Stomach (tissue), 8 donors: ENCODE measurements at regions not wholly inside any gene's neighbourhood (a gene's known extent, or its start where the extent isn't known, plus 50 kb on each side); places are given as distances from the start of the nearest gene placed in this dataset.
A peak's percentile ranks its signal among the peaks of the same experiment; 100 is the strongest.
"Not testable (repeated sequence)": the region's sequence is repeated elsewhere in the genome, so short reads cannot be mapped to it uniquely, and the experiment has no call there.

ENCODE experiments used
- DNase-seq, 2 donors: peaks; one replicate each; pipeline versions ENCODE4 v3.0.0 to v3.0.0-alpha.2; 2013 to 2019
- H3K27ac ChIP-seq, 5 donors: fragments of 200-600 bp in 4 of 5; sonication (generic) in 4 of 5; one replicate each; pipeline ENCODE4 v1.5.1; 2013 to 2019; ENCODE audit warnings: mild to moderate bottlenecking in 1 of 5, moderate library complexity in 1 of 5
- H3K27me3 ChIP-seq, 3 donors: fragments of 200-600 bp; sonication (generic); one replicate each; pipeline ENCODE4 v1.5.1; 2017 to 2019; ENCODE audit warnings: mixed run types in 1 of 3
- H3K36me3 ChIP-seq, 4 donors: fragments of 200-600 bp; sonication (generic); 1 replicate in 3 of 4; 2 replicates in 1 of 4; pipeline ENCODE4 v1.5.1; 2016 to 2019
- H3K4me1 ChIP-seq, 4 donors: fragments of 200-600 bp; sonication (generic); one replicate each; pipeline ENCODE4 v1.5.1; 2016 to 2019
- H3K4me3 ChIP-seq, 4 donors: fragments of 200-600 bp; sonication (generic) in 3 of 4; one replicate each; pipeline ENCODE4 v1.5.1; 2016 to 2019; ENCODE audit warnings: mild to moderate bottlenecking in 1 of 4
- H3K9me3 ChIP-seq, 4 donors: fragments of 200-600 bp; sonication (generic); one replicate each; pipeline ENCODE4 v1.5.1; 2016 to 2019
- CTCF ChIP-seq, 7 experiments: fragments of 450-650 bp in 4 of 7; fragments of 200-600 bp in 3 of 7; sonication (generic) in 3 of 7; IDR thresholded peaks; one replicate each; pipeline ENCODE4 v1.5.1; 2016 to 2019; ENCODE audit warnings: antibody characterized with exemption in 7 of 7, control low read depth in 2 of 7, mild to moderate bottlenecking in 1 of 7
- EP300 ChIP-seq: sonication (generic); formaldehyde crosslinking; IDR thresholded peaks from one replicate; pipeline ENCODE4 v1.6.1; 2017; ENCODE audit warnings: antibody characterized with exemption
- POLR2A ChIP-seq, 4 donors: fragments of 450-650 bp; IDR thresholded peaks; one replicate each; pipeline ENCODE4 v1.6.1; 2016; ENCODE audit warnings: antibody characterized with exemption in 4 of 4, control low read depth in 2 of 4, mild to moderate bottlenecking in 1 of 4, moderate library complexity in 1 of 4
- POLR2AphosphoS5 ChIP-seq, 3 donors: sonication (generic); formaldehyde crosslinking; IDR thresholded peaks; one replicate each; pipeline ENCODE4 v1.6.1; 2016; ENCODE audit warnings: antibody characterized with exemption in 3 of 3
- WGBS, 5 donors: extraction: QIAGEN DNeasy Blood & Tissue Kit in 3 of 5; methylation state at CpG; one replicate each; pipeline versions ENCODE4 v1.1.5 to v1.1.7; 2013 to 2018; 5-methylcytosine and 5-hydroxymethylcytosine counted together
- intact Hi-C: fragments of 100-400 bp; cut with DNase I; formaldehyde crosslinking; loops from one replicate; pipeline ENCODE4 v1.15.1; 2023; ENCODE audit warnings: low total_unique reads
- donor health status: healthy with polysubstance abuse.
- donor health status: Bipolar disorder and iron deficiency.
- donor health status: healthy.

GRCh38 chr2:234355808-234356365, 141.0 kb downstream of the ARL4C start:
- H3K27me3 ChIP-seq, result no peaks in the 10 kb centered on the region

GRCh38 chr2:234355021-234355720, 141.7 kb downstream of the ARL4C start:
- no peak overlapping the region for H3K4me3 ChIP-seq
- intact Hi-C loops, result no loop called here
- peaks cover 0 to 20% (median 13%) of the 10 kb centered on the region in 4 donors for H3K9me3 ChIP-seq
- WGBS, 5 donors, result 47 to 76% (median 70%) methylated on average over 11 to 12 of the region's 12 CpGs
- H3K36me3 ChIP-seq, result no peaks in the 10 kb centered on the region
- H3K4me1 ChIP-seq, result no peaks in the 10 kb centered on the region
- H3K27ac ChIP-seq, result no peak overlapping the region
- DNase-seq, result no peak
- TF ChIP-seq POLR2AphosphoS5 (IDR thresholded peaks at IDR 0.05), result no peak
- no peak for TF ChIP-seq CTCF (IDR thresholded peaks at IDR 0.05)
- TF ChIP-seq EP300, result no peak
- no peak for TF ChIP-seq POLR2A (IDR thresholded peaks at IDR 0.05)
- H3K27me3 ChIP-seq, result no peaks in the 10 kb centered on the region

More at GRCh38 chr2:234355808-234356365, 141.0 kb downstream of the ARL4C start:
- DNase-seq, result no peak
- 56 to 74% (median 63%) methylated on average over 6 of the region's 6 CpGs for WGBS, 5 donors
- peaks cover 0 to 20% (median 13%) of the 10 kb centered on the region in 4 donors for H3K9me3 ChIP-seq
- TF ChIP-seq POLR2AphosphoS5 (IDR thresholded peaks at IDR 0.05) (no peak), EP300 (no peak), CTCF (IDR thresholded peaks at IDR 0.05) (no peak), POLR2A (IDR thresholded peaks at IDR 0.05) (no peak)
- no peaks in the 10 kb centered on the region for H3K4me1 ChIP-seq
- no peak overlapping the region for H3K27ac ChIP-seq
- intact Hi-C loops, result no loop called here
- H3K36me3 ChIP-seq, result no peaks in the 10 kb centered on the region
- no peak overlapping the region for H3K4me3 ChIP-seq

GRCh38 chr2:234352270-234352669, 144.6 kb downstream of the ARL4C start:
- Histone ChIP-seq H3K27me3 (no peaks in the 10 kb centered on the region), H3K27ac (no peak overlapping the region), H3K9me3 (peaks cover 0 to 14% (median 5%) of the 10 kb centered on the region in 4 donors), H3K4me1 (no peaks in the 10 kb centered on the region), H3K36me3 (no peaks in the 10 kb centered on the region), H3K4me3 (no peak overlapping the region)
- TF ChIP-seq CTCF (IDR thresholded peaks at IDR 0.05) (no peak), POLR2A (IDR thresholded peaks at IDR 0.05) (no peak), EP300 (no peak), POLR2AphosphoS5 (IDR thresholded peaks at IDR 0.05) (no peak)
- no peak for DNase-seq
- intact Hi-C loops, result no loop called here
- WGBS, 5 donors, result 92 to 97% (median 95%) methylated on average over 7 of the region's 7 CpGs

GRCh38 chr2:234351866-234352265, 145.0 kb downstream of the ARL4C start:
- intact Hi-C loops, H3K36me3 ChIP-seq, H3K4me3 ChIP-seq, H3K27me3 ChIP-seq, DNase-seq, H3K4me1 ChIP-seq, H3K27ac ChIP-seq: not testable (repeated sequence)
- H3K9me3 ChIP-seq, result peaks cover 0 to 14% (median 5%) of the 10 kb centered on the region in 4 donors
- WGBS, 5 donors, result 91 to 97% (median 94%) methylated on average over 8 to 10 of the region's 10 CpGs

- intact Hi-C loops, result no loop called here
- Histone ChIP-seq H3K27ac (no peak overlapping the region), H3K4me3 (no peak overlapping the region), H3K4me1 (no peaks in the 10 kb centered on the region), H3K27me3 (no peaks in the 10 kb centered on the region), H3K36me3 (no peaks in the 10 kb centered on the region), H3K9me3 (peaks cover 0 to 8% (median 2%) of the 10 kb centered on the region in 4 donors)
- WGBS, 5 donors, result 77 to 84% (median 80%) methylated on average over 9 of the region's 9 CpGs
- TF ChIP-seq POLR2A (IDR thresholded peaks at IDR 0.05) (no peak), EP300 (no peak)
- DNase-seq, result peak in 1 of 2 donors; percentile 16
These were observed 148.8 kb downstream of the ARL4C start for GRCh38 chr2:234348081-234348480.
